SU-DHL-6 (cell line): ENCODE measurements at regions not wholly inside any gene's neighbourhood (a gene's known extent, or its start where the extent isn't known, plus 50 kb on each side); places are given as distances from the start of the nearest gene placed in this dataset.

Experiments used
- H2AFZ ChIP-seq: fragments of 200-600 bp; sonication (generic); 2 replicates; pipeline ENCODE4 v1.6.1; 2014; ENCODE audit warnings: low read depth, mild to moderate bottlenecking, moderate library complexity, mixed read lengths, antibody characterized with exemption, low read length; ENCODE audit not compliant: severe bottlenecking
- H3F3A ChIP-seq: fragments of 200-600 bp; shearing (Covaris generic); 2 replicates; pipeline ENCODE4 v1.6.0; 2016; ENCODE audit warnings: antibody characterized with exemption, mild to moderate bottlenecking; ENCODE audit not compliant: insufficient read depth
- H3K27ac ChIP-seq: fragments of 200-600 bp; sonication (generic); 2 replicates; pipeline ENCODE4 v1.5.1; 2016; ENCODE audit warnings: low read depth, mild to moderate bottlenecking, low read length, moderate library complexity, mixed read lengths
- H3K27me3 ChIP-seq: fragments of 200-600 bp; sonication (generic), shearing (Covaris generic); 2 replicates; pipeline ENCODE4 v1.6.0; 2014; ENCODE audit warnings: mild to moderate bottlenecking, low read length
- H3K36me3 ChIP-seq: fragments of 200-600 bp; sonication (generic); 2 replicates; pipeline ENCODE4 v1.6.1; 2014; ENCODE audit warnings: mild to moderate bottlenecking, low read length, mixed read lengths
- H3K4me2 ChIP-seq: fragments of 300-600, 200-600 bp; shearing (Covaris generic), sonication (generic); 2 replicates; pipeline ENCODE4 v1.6.0; 2014; ENCODE audit warnings: low read length, low read depth, mild to moderate bottlenecking; ENCODE audit not compliant: poor library complexity, severe bottlenecking
- H3K4me3 ChIP-seq: fragments of 200-600 bp; sonication (generic); 2 replicates; pipeline ENCODE4 v1.5.1; 2014; ENCODE audit warnings: antibody characterized with exemption, low read length, mild to moderate bottlenecking, mixed read lengths; ENCODE audit not compliant: insufficient read depth, poor library complexity, severe bottlenecking
- H3K79me2 ChIP-seq: fragments of 200-600 bp; sonication (generic); 2 replicates; pipeline ENCODE4 v1.6.1; 2014; ENCODE audit warnings: mild to moderate bottlenecking, low read length, moderate library complexity; ENCODE audit not compliant: insufficient read depth
- H3K9ac ChIP-seq: fragments of 200-600 bp; sonication (generic); 2 replicates; pipeline ENCODE4 v1.7.0; 2014; ENCODE audit warnings: mild to moderate bottlenecking, low read length
- H3K9me2 ChIP-seq: fragments of 200-600 bp; sonication (generic); replicated peaks from 2 replicates; pipeline ENCODE4 v1.6.1; 2014; ENCODE audit warnings: low read length; ENCODE audit not compliant: insufficient read depth
- H3K9me3 ChIP-seq: fragments of 200-600 bp; sonication (generic); 2 replicates; pipeline ENCODE4 v1.6.1; 2014; ENCODE audit warnings: low read length, mixed read lengths; ENCODE audit not compliant: insufficient read depth
- H4K20me1 ChIP-seq: fragments of 200-600 bp; sonication (generic); 2 replicates; pipeline ENCODE4 v1.6.1; 2014; ENCODE audit warnings: low read depth, mild to moderate bottlenecking, antibody characterized with exemption, low read length, moderate library complexity, mixed read lengths
- EZH2phosphoT487 ChIP-seq: fragments of 200-600 bp; sonication (generic), shearing (Covaris generic); conservative IDR thresholded peaks from 2 replicates; pipeline ENCODE4 v1.6.1; 2018; ENCODE audit warnings: mild to moderate bottlenecking, antibody characterized with exemption, low read length, moderate library complexity, mixed read lengths
- TF ChIP-seq, protein P1 (sequence below): fragments of 200-600 bp; sonication (generic); IDR thresholded peaks from one replicate; pipeline ENCODE4 v1.5.1; 2017; ENCODE audit warnings: antibody characterized with exemption, mild to moderate bottlenecking, low read length, moderate library complexity; ENCODE audit not compliant: insufficient read depth, poor library complexity, severe bottlenecking

DNA sequence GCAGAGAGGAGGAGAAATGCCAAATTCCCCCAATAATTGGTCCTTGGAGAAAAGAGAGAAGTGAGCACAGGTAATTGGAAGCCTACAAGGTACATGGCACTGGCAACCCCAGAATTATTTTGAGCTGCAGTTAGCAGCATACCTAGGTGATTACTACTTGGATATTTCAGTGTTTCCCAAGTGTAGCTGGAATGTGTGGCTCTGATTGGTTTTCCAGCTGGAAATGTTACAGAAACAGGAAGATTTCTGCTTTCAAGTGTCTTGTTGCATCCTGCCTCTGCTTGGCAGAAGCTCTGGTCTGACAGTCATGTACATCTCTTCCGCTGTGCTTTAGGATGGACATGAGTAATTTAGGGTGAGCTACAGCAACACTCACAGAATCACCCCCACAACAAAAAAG lies 262.1 kb downstream of the ENC1 start:
- Histone ChIP-seq H2AFZ (no peak overlapping the region), H3K9me2 (no peaks in the 10 kb centered on the region), H3F3A (no peaks in the 10 kb centered on the region), H3K36me3 (no peaks in the 10 kb centered on the region), H3K79me2 (no peaks in the 10 kb centered on the region), H3K9ac (no peak overlapping the region), H3K4me2 (no peak overlapping the region), H3K4me3 (no peak overlapping the region), H3K27ac (no peak overlapping the region), H4K20me1 (no peaks in the 10 kb centered on the region), H3K27me3 (no peaks in the 10 kb centered on the region), H3K9me3 (no peaks in the 10 kb centered on the region)
- TF ChIP-seq EZH2phosphoT487 = no peak
- TF ChIP-seq, protein P1, sequence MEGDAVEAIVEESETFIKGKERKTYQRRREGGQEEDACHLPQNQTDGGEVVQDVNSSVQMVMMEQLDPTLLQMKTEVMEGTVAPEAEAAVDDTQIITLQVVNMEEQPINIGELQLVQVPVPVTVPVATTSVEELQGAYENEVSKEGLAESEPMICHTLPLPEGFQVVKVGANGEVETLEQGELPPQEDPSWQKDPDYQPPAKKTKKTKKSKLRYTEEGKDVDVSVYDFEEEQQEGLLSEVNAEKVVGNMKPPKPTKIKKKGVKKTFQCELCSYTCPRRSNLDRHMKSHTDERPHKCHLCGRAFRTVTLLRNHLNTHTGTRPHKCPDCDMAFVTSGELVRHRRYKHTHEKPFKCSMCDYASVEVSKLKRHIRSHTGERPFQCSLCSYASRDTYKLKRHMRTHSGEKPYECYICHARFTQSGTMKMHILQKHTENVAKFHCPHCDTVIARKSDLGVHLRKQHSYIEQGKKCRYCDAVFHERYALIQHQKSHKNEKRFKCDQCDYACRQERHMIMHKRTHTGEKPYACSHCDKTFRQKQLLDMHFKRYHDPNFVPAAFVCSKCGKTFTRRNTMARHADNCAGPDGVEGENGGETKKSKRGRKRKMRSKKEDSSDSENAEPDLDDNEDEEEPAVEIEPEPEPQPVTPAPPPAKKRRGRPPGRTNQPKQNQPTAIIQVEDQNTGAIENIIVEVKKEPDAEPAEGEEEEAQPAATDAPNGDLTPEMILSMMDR = no peak

GRCh38 chr5:74376187-74376586 lies 264.3 kb downstream of the ENC1 start:
- Histone ChIP-seq H3K4me2 (no peak overlapping the region), H3K27me3 (no peaks in the 10 kb centered on the region), H3K36me3 (no peaks in the 10 kb centered on the region), H3K9me3 (no peaks in the 10 kb centered on the region), H3K9ac (no peak overlapping the region), H3K79me2 (no peaks in the 10 kb centered on the region), H3K4me3 (no peak overlapping the region), H3K9me2 (no peaks in the 10 kb centered on the region), H2AFZ (no peak overlapping the region), H4K20me1 (no peaks in the 10 kb centered on the region), H3F3A (no peaks in the 10 kb centered on the region), H3K27ac (no peak overlapping the region)
- TF ChIP-seq, protein P1 = no peak
- TF ChIP-seq EZH2phosphoT487 = no peak

DNA sequence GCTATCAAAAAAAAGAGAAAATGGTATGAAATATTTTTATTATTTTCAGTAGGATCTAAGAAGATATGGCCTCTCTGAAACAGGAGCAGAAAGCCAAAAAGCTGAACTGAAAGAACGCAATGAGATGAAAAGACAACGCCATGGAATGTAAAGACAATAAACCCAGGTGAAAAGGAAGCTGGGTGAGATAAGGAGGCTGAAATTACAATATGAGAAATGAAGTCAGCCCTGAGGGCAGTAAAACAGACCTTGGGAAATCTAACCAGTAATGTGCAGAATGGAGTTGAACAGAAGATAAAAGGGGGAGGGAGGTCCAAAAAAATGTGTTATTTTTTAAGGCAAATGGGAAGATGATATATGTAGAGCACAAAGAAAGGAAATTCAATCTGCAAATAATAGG lies 265.3 kb downstream of the ENC1 start:
- H4K20me1 ChIP-seq = no peaks in the 10 kb centered on the region

More for the DNA sequence above, 265.3 kb downstream of the ENC1 start:
- TF ChIP-seq, protein P1 = no peak
- TF ChIP-seq EZH2phosphoT487 = no peak
- Histone ChIP-seq H2AFZ (no peak overlapping the region), H3K27ac (no peak overlapping the region), H3K79me2 (no peaks in the 10 kb centered on the region), H3K27me3 (no peaks in the 10 kb centered on the region), H3K9ac (no peak overlapping the region), H3K9me3 (no peaks in the 10 kb centered on the region), H3K4me3 (no peak overlapping the region), H3F3A (no peaks in the 10 kb centered on the region), H3K36me3 (no peaks in the 10 kb centered on the region), H3K9me2 (no peaks in the 10 kb centered on the region), H3K4me2 (no peak overlapping the region)
